H9 (cell line): ENCODE measurements at regions not wholly inside any gene's neighbourhood (a gene's known extent, or its start where the extent isn't known, plus 50 kb on each side); places are given as distances from the start of the nearest gene placed in this dataset.

Source experiments
- DNase-seq: peaks from one replicate; pipeline ENCODE4 v3.0.0-alpha.2; 2017
- H2AFZ ChIP-seq: one replicate; pipeline ENCODE4 v1.6.1; 2013; ENCODE audit warnings: mild to moderate bottlenecking, low read length, control low read depth, moderate library complexity
- H2AK5ac ChIP-seq: 2 replicates; pipeline ENCODE4 v1.6.1; 2013; ENCODE audit warnings: low read length, control low read depth, mixed read lengths; ENCODE audit not compliant: insufficient read length
- H2BK120ac ChIP-seq: one replicate; pipeline ENCODE4 v1.6.1; 2013; ENCODE audit warnings: low read depth, mild to moderate bottlenecking, low read length, control low read depth, inconsistent platforms; ENCODE audit not compliant: poor library complexity, severe bottlenecking
- H2BK12ac ChIP-seq: 2 replicates; pipeline ENCODE4 v1.6.1; 2013; ENCODE audit warnings: low read length, control low read depth, mixed read lengths, low read depth; ENCODE audit not compliant: insufficient read length
- H2BK15ac ChIP-seq: 2 replicates; pipeline ENCODE4 v1.6.1; 2013; ENCODE audit warnings: low read depth, low read length, control low read depth
- H2BK20ac ChIP-seq: one replicate; pipeline ENCODE4 v1.6.1; 2013; ENCODE audit warnings: low read depth, mild to moderate bottlenecking, low read length, control low read depth, inconsistent platforms; ENCODE audit not compliant: poor library complexity, severe bottlenecking
- H2BK5ac ChIP-seq: 2 replicates; pipeline ENCODE4 v1.6.1; 2013; ENCODE audit warnings: low read length, control low read depth, mixed read lengths; ENCODE audit not compliant: insufficient read length
- H3K14ac ChIP-seq: 2 replicates; pipeline ENCODE4 v1.6.1; 2013; ENCODE audit warnings: low read length, control low read depth; ENCODE audit not compliant: insufficient read depth
- H3K18ac ChIP-seq: 2 replicates; pipeline ENCODE4 v1.6.1; 2013; ENCODE audit warnings: low read depth, mild to moderate bottlenecking, mixed read lengths, low read length, control low read depth; ENCODE audit not compliant: insufficient read length
- H3K23ac ChIP-seq: 2 replicates; pipeline ENCODE4 v1.6.1; 2013; ENCODE audit warnings: low read length, control low read depth, mixed read lengths, low read depth; ENCODE audit not compliant: insufficient read length
- H3K23me2 ChIP-seq: 2 replicates; pipeline ENCODE4 v1.6.1; 2013; ENCODE audit warnings: low read depth, mild to moderate bottlenecking, mixed read lengths, low read length, control low read depth; ENCODE audit not compliant: insufficient read length, poor library complexity, severe bottlenecking
- H3K27ac ChIP-seq: 2 replicates; pipeline ENCODE4 v1.5.1; 2013; ENCODE audit warnings: low read length, control low read depth, mixed read lengths, low read depth; ENCODE audit not compliant: insufficient read length
- H3K27me3 ChIP-seq: 2 replicates; pipeline ENCODE4 v1.6.1; 2013; ENCODE audit warnings: low read length, control low read depth, inconsistent platforms; ENCODE audit not compliant: insufficient read depth
- H3K4ac ChIP-seq: 2 replicates; pipeline ENCODE4 v1.6.1; 2013; ENCODE audit warnings: low read depth, mild to moderate bottlenecking, control low read depth, inconsistent platforms, low read length, moderate library complexity
- H3K4me1 ChIP-seq: 2 replicates; pipeline ENCODE4 v1.6.1; 2013; ENCODE audit warnings: low read length, control low read depth, inconsistent platforms; ENCODE audit not compliant: insufficient read depth
- H3K4me2 ChIP-seq: 2 replicates; pipeline ENCODE4 v1.6.1; 2013; ENCODE audit warnings: low read length, control low read depth, mixed read lengths; ENCODE audit not compliant: insufficient read length, insufficient read depth
- H3K56ac ChIP-seq: 2 replicates; pipeline ENCODE4 v1.6.1; 2013; ENCODE audit warnings: low read depth, mild to moderate bottlenecking, mixed read lengths, low read length, control low read depth; ENCODE audit not compliant: insufficient read length
- H3K79me1 ChIP-seq: 2 replicates; pipeline ENCODE4 v1.6.1; 2013; ENCODE audit warnings: low read depth, mild to moderate bottlenecking, moderate library complexity, low read length, control low read depth, inconsistent platforms; ENCODE audit not compliant: insufficient read depth, poor library complexity, severe bottlenecking
- H3K79me2 ChIP-seq: 2 replicates; pipeline ENCODE4 v1.6.1; 2013; ENCODE audit warnings: low read length, control low read depth, inconsistent platforms; ENCODE audit not compliant: insufficient read depth
- H3K9ac ChIP-seq: 2 replicates; pipeline ENCODE4 v1.6.1; 2013; ENCODE audit warnings: low read length, control low read depth, mixed read lengths; ENCODE audit not compliant: insufficient read length; ENCODE audit errors: extremely low read depth
- H3K9me3 ChIP-seq: one replicate; pipeline ENCODE4 v1.6.1; 2013; ENCODE audit warnings: low read depth, low read length, inconsistent platforms; ENCODE audit not compliant: control insufficient read depth
- H3T11ph ChIP-seq: one replicate; pipeline ENCODE4 v1.6.1; 2013; ENCODE audit warnings: mild to moderate bottlenecking, low read length, control low read depth, inconsistent platforms
- H4K20me1 ChIP-seq: one replicate; pipeline ENCODE4 v1.6.1; 2013; ENCODE audit not compliant: control insufficient read depth, insufficient read length, insufficient read depth
- H4K5ac ChIP-seq: 2 replicates; pipeline ENCODE4 v1.6.1; 2013; ENCODE audit warnings: low read depth, mild to moderate bottlenecking, mixed read lengths, low read length, control low read depth; ENCODE audit not compliant: insufficient read length
- H4K8ac ChIP-seq: replicated peaks from 2 replicates; pipeline ENCODE4 v1.6.1; 2013; ENCODE audit warnings: low read length, control low read depth, mixed read lengths, low read depth; ENCODE audit not compliant: insufficient read length
- H4K91ac ChIP-seq: 2 replicates; pipeline ENCODE4 v1.6.1; 2013; ENCODE audit warnings: low read depth, mild to moderate bottlenecking, moderate library complexity, mixed read lengths, low read length, control low read depth; ENCODE audit not compliant: insufficient read length
- H3K27ac Mint-ChIP-seq, 3 experiments: 2 replicates in 2 of 3; 3 replicates in 1 of 3; pipeline ENCODE4 v1.8.0; 2020 to 2021; ENCODE audit warnings: mixed read lengths in 3 of 3, mild to moderate bottlenecking in 1 of 3, moderate library complexity in 1 of 3
- H3K27me3 Mint-ChIP-seq: 2 replicates; pipeline ENCODE4 v1.8.0; 2021; ENCODE audit warnings: low read depth, mild to moderate bottlenecking, moderate library complexity, mixed read lengths
- H3K36me3 Mint-ChIP-seq, 3 experiments: 2 replicates in 2 of 3; 3 replicates in 1 of 3; pipeline ENCODE4 v1.8.0; 2020 to 2021; ENCODE audit warnings: low read depth in 3 of 3, mixed read lengths in 3 of 3; ENCODE audit not compliant: insufficient read depth in 1 of 3
- H3K4me1 Mint-ChIP-seq, 2 experiments: 2 replicates each; pipeline ENCODE4 v1.8.0; 2020; ENCODE audit warnings: mixed read lengths in 2 of 2
- H3K4me3 Mint-ChIP-seq, 2 experiments: 2 replicates in 1 of 2; 3 replicates in 1 of 2; pipeline ENCODE4 v1.8.0; 2020 to 2021; ENCODE audit warnings: mild to moderate bottlenecking in 2 of 2, mixed read lengths in 2 of 2, moderate library complexity in 1 of 2
- H3K9me3 Mint-ChIP-seq, 2 experiments: 2 replicates in 1 of 2; 3 replicates in 1 of 2; pipeline ENCODE4 v1.8.0; 2020; ENCODE audit warnings: mild to moderate bottlenecking in 2 of 2, mixed read lengths in 2 of 2, moderate library complexity in 1 of 2
- CTCF ChIP-seq: fragments of 200-600 bp; sonication (generic); conservative IDR thresholded peaks from 3 replicates; pipeline ENCODE4 v1.8.0; 2021; ENCODE audit warnings: antibody characterized with exemption, mild to moderate bottlenecking
- WGBS: extraction: QIAGEN DNeasy Blood & Tissue Kit; methylation state at CpG from one replicate; pipeline ENCODE4 v1.1.7; 2013; ENCODE audit warnings: missing lambda C conversion rate, low lambda C conversion rate, mixed read lengths; ENCODE audit not compliant: insufficient read length; ENCODE audit errors: extremely low coverage; 5-methylcytosine and 5-hydroxymethylcytosine counted together

GRCh38 chr5:127228540-127229184 lies 61.9 kb upstream of the MEGF10 start:
- Histone ChIP-seq H3K4ac (no peak overlapping the region), H3K4me1 (no peaks in the 10 kb centered on the region), H2BK5ac (no peak overlapping the region), H3K9me3 (no peaks in the 10 kb centered on the region), H4K5ac (no peak overlapping the region), H4K91ac (no peak overlapping the region), H2AFZ (peak overlapping the region; percentile 14), H2BK120ac (no peak overlapping the region), H3K23me2 (no peaks in the 10 kb centered on the region), H4K8ac (no peak overlapping the region), H3K79me1 (no peaks in the 10 kb centered on the region), H3K14ac (no peak overlapping the region), H3K27ac (no peak overlapping the region), H2BK20ac (no peak overlapping the region), H2BK15ac (no peak overlapping the region), H3T11ph (no peak overlapping the region), H3K56ac (no peak overlapping the region), H3K4me2 (peak overlapping the region; percentile 83), H3K23ac (no peak overlapping the region), H3K79me2 (no peaks in the 10 kb centered on the region), H3K9ac (no peak overlapping the region), H3K18ac (no peak overlapping the region), H4K20me1 (no peaks in the 10 kb centered on the region), H3K27me3 (no peaks in the 10 kb centered on the region; the same call in 1 of the 2 replicates), H2BK12ac (no peak overlapping the region), H2AK5ac (no peak overlapping the region)
- Mint-ChIP-seq H3K36me3 (peaks cover 1 to 8% (median 2%) of the 10 kb centered on the region in 3 experiments; a peak in 4 of 7 replicates), H3K4me1 (peaks cover 14 to 17% of the 10 kb centered on the region in 2 experiments), H3K27me3 (peaks cover 34% of the 10 kb centered on the region), H3K27ac (peak overlapping the region in 2 of 3 experiments; percentile 20 to 49; a peak in 3 of 7 replicates), H3K9me3 (no peaks in the 10 kb centered on the region), H3K4me3 (peak overlapping the region; percentile 61 to 72)
- TF ChIP-seq CTCF, result no peak
- peak; percentile 51 for DNase-seq
- WGBS, result no CpG with 5 or more reads among the region's 18 CpGs
